Lower leg skin (tissue), 3 donors: ENCODE measurements at regions not wholly inside any gene's neighbourhood (a gene's known extent, or its start where the extent isn't known, plus 50 kb on each side); places are given as distances from the start of the nearest gene placed in this dataset.

Experiments used
- CTCF ChIP-seq, 3 donors: fragments of 450-650 bp; IDR thresholded peaks; one replicate each; pipeline ENCODE4 v1.5.1; 2016; ENCODE audit warnings: antibody characterized with exemption in 3 of 3, mild to moderate bottlenecking in 3 of 3, moderate library complexity in 2 of 3
- POLR2A ChIP-seq, 2 donors: fragments of 450-650 bp; IDR thresholded peaks; one replicate each; pipeline ENCODE4 v1.6.1; 2016 to 2017; ENCODE audit warnings: antibody characterized with exemption in 2 of 2, mild to moderate bottlenecking in 1 of 2, moderate library complexity in 1 of 2

- no peak for TF ChIP-seq CTCF (IDR thresholded peaks at IDR 0.05)
- TF ChIP-seq POLR2A (IDR thresholded peaks at IDR 0.05): no peak
These were observed 623.1 kb downstream of the ACTR3B start for GRCh38 chr7:153382641-153383101.
